Retinal pigment epithelial cell (primary cell): ENCODE measurements at regions not wholly inside any gene's neighbourhood (a gene's known extent, or its start where the extent isn't known, plus 50 kb on each side); places are given as distances from the start of the nearest gene placed in this dataset.

ENCODE experiments used
- DNase-seq: peaks from one replicate; pipeline ENCODE4 v3.0.0-alpha.2; 2010; ENCODE audit warnings: low read depth
- H3K4me3 ChIP-seq: 2 replicates; pipeline ENCODE4 v1.5.1; 2011; ENCODE audit warnings: mild to moderate bottlenecking, low read length, control low read depth, moderate library complexity
- TF ChIP-seq, protein P1 (sequence below): conservative IDR thresholded peaks from 2 replicates; pipeline ENCODE4 v1.5.1; 2011; ENCODE audit warnings: low read depth, low read length, control low read depth, inconsistent platforms

DNA sequence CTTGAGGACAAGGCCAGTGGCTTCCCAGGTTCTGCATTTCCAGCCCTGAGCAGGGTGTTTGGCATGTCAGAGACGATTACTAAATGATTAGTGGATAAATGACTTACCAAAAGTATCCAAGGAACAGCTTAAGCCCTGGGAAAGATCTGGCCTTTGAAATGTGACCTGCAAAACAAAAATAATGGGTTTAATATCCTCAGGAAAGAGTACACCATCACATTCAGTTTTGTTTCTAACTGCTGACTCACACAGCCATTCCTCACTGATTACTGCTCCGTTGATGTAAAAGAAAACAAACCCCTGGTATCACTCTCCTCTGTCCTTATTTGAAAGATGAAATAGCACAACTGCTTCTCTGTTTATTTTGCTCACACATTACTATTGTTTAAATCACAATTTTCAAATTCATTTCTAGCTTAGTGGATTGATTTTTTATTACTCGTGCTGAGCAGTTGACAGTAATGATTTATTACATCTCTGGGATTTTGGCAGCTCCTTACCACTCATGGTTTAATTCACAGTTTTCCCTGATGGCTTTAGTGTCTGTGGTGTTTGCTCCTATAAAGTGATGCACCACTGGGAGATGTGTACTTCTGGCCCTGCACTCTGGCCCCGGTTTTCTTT is 117.0 kb downstream of the CBLL2 start:
- no peak overlapping the region for H3K4me3 ChIP-seq
- DNase-seq: peak; percentile 74
- TF ChIP-seq, protein P1, sequence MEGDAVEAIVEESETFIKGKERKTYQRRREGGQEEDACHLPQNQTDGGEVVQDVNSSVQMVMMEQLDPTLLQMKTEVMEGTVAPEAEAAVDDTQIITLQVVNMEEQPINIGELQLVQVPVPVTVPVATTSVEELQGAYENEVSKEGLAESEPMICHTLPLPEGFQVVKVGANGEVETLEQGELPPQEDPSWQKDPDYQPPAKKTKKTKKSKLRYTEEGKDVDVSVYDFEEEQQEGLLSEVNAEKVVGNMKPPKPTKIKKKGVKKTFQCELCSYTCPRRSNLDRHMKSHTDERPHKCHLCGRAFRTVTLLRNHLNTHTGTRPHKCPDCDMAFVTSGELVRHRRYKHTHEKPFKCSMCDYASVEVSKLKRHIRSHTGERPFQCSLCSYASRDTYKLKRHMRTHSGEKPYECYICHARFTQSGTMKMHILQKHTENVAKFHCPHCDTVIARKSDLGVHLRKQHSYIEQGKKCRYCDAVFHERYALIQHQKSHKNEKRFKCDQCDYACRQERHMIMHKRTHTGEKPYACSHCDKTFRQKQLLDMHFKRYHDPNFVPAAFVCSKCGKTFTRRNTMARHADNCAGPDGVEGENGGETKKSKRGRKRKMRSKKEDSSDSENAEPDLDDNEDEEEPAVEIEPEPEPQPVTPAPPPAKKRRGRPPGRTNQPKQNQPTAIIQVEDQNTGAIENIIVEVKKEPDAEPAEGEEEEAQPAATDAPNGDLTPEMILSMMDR: no peak

DNA sequence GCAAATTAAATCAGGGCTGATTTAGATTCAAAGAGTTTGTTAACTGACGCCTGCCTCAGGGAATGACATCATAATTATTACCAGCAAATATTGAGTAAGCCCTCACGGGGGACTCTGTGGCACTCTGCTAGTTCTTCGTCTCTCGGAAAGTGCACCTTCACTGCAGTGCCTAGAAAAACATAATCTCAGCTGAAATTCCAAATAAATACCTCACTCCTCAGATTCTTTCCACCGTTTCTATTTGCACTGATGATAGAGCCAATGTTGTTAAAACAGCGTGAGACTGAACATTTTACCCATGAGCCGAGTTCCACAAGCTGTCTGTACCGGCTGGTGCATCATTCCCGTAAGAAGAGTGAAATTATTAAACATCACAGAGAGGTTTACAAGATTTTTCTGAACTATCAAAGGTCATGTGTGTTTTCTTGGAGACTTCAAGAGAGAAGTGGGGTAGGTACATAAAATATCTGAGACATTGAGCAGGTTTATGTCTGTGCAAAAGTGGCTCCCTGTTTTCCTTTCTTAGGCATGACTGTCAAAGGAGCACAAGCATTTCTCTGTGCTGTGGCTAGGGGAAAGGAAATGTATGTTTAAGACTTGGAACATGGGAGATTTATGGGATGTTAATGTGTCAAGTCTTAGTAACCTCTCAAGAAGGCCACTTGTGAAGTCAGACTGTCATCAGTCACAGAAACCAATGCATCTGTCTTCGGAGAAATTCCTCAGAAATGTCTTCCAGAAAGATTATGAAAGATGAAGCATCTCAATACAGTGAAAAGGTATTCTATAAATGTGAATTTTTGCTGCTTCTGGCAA is 119.6 kb downstream of the CBLL2 start:
- H3K4me3 ChIP-seq: no peak overlapping the region
- TF ChIP-seq, protein P1: no peak
- no peak for DNase-seq

DNA sequence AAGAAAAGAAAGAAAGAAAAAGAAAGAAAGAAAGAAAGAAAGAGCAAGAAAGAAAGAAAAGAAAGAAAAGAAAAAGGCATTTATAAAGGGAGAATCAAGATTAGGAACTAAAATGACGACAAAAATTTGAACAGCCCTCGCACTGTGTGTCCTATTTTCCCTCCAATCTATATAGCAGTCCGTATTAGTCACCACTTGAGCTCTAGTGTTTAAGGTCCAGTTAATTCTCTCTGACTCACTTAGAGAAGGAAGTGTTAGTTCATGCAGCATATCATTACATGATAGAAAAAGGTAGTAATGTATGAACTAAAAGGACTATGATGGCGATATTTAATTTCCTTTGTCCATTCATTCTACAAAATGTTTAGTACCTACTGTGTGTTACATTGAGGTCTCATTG is 122.7 kb downstream of the CBLL2 start:
- no peak for DNase-seq
- no peak overlapping the region for H3K4me3 ChIP-seq
- TF ChIP-seq, protein P1: no peak

DNA sequence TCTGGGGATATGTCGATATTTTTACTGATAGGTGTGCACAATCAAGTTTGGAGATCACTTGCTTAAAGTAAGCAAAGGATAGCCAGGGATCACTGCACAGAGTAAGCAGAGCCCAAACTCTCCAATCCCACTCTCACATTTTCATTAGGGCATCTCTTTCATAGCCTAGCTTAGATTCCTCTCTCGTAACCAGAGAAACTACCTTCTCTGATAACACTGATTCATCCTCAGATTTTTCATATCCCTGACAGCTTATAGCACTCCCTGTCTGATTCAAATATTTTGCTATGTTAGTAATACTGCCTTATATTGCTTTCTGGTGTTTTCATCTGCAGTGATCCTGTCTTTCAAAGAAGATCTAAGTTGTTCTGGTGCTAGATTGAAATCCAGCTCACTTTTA is 123.7 kb downstream of the CBLL2 start:
- no peak for DNase-seq
- TF ChIP-seq, protein P1: no peak
- H3K4me3 ChIP-seq: no peak overlapping the region

DNA sequence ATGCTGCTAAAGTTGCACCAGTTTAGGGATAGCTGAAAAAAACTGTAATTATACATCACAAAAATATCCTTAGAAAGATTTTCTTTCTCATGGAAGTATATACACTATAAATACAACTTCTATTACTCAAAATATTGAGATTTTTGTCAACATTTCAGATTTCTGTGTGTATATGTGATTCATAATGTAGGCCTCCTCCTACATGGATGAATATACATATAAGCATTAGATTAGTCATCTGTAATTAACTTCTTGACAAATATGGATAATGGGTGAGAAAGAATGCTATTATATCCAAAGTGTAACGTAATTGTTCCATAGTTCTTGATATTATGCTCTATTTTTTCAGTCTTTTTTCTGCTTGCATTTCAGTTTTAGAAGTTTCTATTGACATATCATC is 124.9 kb downstream of the CBLL2 start:
- TF ChIP-seq, protein P1: no peak
- H3K4me3 ChIP-seq: no peak overlapping the region
- DNase-seq: no peak

DNA sequence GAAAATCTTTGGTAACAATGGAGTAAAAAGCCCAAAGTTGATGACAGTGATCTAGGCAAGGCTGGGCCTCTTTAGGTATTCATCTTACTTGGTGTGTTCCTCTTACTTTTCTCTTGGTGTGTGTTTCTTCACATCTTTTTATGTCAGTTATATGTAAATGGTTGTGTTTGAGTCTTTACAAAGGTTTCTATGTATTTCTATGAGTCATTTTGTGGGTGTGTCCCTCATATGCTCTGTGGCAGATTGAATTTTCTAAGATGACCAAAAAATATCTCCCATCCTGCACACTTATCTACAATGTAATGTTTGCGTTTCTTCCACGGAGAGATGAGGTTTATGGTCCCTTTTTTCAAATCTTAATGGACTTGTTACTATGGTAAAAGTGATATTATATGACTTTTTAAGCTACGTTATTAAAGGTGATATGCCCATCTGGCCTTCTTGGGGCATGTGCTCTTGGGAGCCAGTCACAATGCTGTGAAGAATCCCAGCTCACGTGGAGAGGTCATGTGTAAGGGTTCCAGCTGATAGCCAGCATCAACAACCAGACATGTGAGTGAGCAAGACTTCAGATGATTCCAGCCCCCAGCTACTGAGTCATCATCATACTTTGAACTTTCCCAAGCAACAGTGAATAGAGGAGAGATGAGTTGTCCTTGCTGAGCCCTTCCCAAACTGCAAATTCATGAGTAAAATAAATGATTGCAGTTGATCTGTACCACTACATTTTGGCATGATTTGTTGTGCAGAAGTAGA is 126.9 kb downstream of the CBLL2 start:
- no peak overlapping the region for H3K4me3 ChIP-seq
- TF ChIP-seq, protein P1: no peak
- DNase-seq: no peak

DNA sequence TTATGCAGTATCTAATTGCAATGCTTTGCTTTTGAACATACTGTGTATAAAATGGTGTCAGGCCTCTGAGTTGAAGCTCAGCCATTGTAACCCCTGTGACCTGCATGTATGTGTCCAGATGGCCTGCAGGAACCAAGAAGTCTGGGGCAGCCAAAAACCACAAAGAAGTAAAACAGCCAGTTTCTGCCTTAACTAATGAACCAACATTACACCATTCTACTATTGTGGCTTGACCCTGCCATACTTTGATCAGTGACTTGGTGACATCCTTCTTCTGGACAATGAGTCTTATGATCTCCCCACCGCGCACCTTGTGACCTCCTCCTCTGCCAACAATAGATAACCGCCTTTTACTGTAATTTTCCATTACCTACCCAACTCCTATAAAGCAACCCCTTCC is 131.6 kb downstream of the CBLL2 start:
- TF ChIP-seq, protein P1: no peak
- H3K4me3 ChIP-seq: no peak overlapping the region
- no peak for DNase-seq
